ENCODE measurements at regions not wholly inside any gene's neighbourhood (a gene's known extent, or its start where the extent isn't known, plus 50 kb on each side); places are given as distances from the start of the nearest gene placed in this dataset.

DNA sequence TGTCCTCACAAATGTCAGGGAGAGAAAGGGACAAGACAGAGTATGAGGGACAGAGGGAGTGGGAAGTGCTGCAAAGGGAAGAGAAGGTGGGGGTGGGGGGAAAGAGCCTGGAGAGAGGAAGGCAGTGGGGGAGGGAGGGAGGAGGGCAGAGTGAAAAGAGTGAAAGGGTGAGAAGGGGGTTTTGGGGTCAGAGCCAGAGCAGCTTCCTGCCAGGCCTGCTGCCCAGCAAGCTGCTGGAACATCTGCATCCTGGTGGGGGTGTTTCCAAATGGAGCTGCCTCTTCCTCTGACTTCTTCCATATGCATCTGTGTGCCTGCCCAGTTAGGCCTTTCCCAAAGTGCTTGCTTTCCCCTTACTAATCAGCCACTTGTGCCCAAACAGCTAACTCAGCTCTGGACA, 94.3 kb upstream of the CELF4 start:
- H3K4me3 ChIP-seq (ENCODE audit: low read depth, low read length, poor library complexity, severe bottlenecking), result no peak overlapping the region
- H3K4me1 ChIP-seq (ENCODE audit: insufficient read depth, low read length, poor library complexity, severe bottlenecking), result no peaks in the 10 kb centered on the region
- no TSS peak for BruUV-seq (replicated peaks)
- H3K27ac ChIP-seq (ENCODE audit: low read depth, low read length, poor library complexity, severe bottlenecking), result no peak overlapping the region
- H3K4me2 ChIP-seq (ENCODE audit: low read length), result no peak overlapping the region
- TF ChIP-seq, protein P1, sequence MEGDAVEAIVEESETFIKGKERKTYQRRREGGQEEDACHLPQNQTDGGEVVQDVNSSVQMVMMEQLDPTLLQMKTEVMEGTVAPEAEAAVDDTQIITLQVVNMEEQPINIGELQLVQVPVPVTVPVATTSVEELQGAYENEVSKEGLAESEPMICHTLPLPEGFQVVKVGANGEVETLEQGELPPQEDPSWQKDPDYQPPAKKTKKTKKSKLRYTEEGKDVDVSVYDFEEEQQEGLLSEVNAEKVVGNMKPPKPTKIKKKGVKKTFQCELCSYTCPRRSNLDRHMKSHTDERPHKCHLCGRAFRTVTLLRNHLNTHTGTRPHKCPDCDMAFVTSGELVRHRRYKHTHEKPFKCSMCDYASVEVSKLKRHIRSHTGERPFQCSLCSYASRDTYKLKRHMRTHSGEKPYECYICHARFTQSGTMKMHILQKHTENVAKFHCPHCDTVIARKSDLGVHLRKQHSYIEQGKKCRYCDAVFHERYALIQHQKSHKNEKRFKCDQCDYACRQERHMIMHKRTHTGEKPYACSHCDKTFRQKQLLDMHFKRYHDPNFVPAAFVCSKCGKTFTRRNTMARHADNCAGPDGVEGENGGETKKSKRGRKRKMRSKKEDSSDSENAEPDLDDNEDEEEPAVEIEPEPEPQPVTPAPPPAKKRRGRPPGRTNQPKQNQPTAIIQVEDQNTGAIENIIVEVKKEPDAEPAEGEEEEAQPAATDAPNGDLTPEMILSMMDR (conservative IDR thresholded peaks at IDR 0.05; ENCODE audit: low read length), result no peak
- no peak for TF ChIP-seq EZH2phosphoT487 (IDR thresholded peaks at IDR 0.05; ENCODE audit: borderline replicate concordance, low read depth, low read length)
- H3K36me3 ChIP-seq (ENCODE audit: insufficient read depth, low read length), result no peaks in the 10 kb centered on the region
- H3K9me2 ChIP-seq (ENCODE audit: insufficient read depth, low read length), result no peaks in the 10 kb centered on the region
- POLR2A ChIA-PET, result no interaction called here
- no peaks in the 10 kb centered on the region for H4K20me1 ChIP-seq (ENCODE audit: insufficient read depth, low read length)
- no peak for DNase-seq (ENCODE audit: low spot score)
- no peaks in the 10 kb centered on the region for H3K9me3 ChIP-seq (ENCODE audit: low read length)
- intact Hi-C loops (cut with micrococcal nuclease; ENCODE audit: unreplicated experiment), result no loop called here
- H3K79me2 ChIP-seq (ENCODE audit: insufficient read depth, low read depth, low read length), result no peaks in the 10 kb centered on the region
- no peak overlapping the region for H2AFZ ChIP-seq (ENCODE audit: low read length)
- CTCF ChIA-PET (ENCODE audit: unreplicated experiment), result no interaction called here

DNA sequence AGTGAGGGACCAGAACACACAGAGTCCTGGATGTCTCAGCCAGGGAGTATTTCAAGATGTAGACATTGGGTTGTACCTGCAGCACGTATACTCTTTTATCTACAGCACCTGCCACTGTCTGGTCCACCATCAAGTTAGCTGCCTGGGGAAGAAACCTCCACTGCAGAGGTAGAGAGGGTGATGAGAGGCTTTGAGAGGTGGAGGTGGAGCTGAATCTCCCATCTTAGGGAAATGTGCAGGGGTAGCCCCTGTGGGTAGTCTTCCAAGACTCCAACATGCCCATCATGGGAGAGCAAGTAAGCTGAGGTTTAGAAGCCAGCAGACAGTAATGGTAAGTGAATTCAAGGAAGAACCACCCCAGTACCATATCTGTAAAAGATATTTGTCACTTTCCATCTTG, 93.3 kb upstream of the CELF4 start:
- CTCF ChIA-PET (ENCODE audit: unreplicated experiment), result no interaction called here
- TF ChIP-seq EZH2phosphoT487 (IDR thresholded peaks at IDR 0.05; ENCODE audit: borderline replicate concordance, low read depth, low read length), result no peak
- TF ChIP-seq, protein P1 (conservative IDR thresholded peaks at IDR 0.05; ENCODE audit: low read length), result no peak
- Histone ChIP-seq H3K4me3 (ENCODE audit: low read depth, low read length, poor library complexity, severe bottlenecking) (no peak overlapping the region), H2AFZ (ENCODE audit: low read length) (no peak overlapping the region), H3K79me2 (ENCODE audit: insufficient read depth, low read depth, low read length) (no peaks in the 10 kb centered on the region), H3K9me2 (ENCODE audit: insufficient read depth, low read length) (no peaks in the 10 kb centered on the region), H3K27ac (ENCODE audit: low read depth, low read length, poor library complexity, severe bottlenecking) (no peak overlapping the region), H3K4me1 (ENCODE audit: insufficient read depth, low read length, poor library complexity, severe bottlenecking) (no peaks in the 10 kb centered on the region), H3K9me3 (ENCODE audit: low read length) (no peaks in the 10 kb centered on the region), H3K4me2 (ENCODE audit: low read length) (no peak overlapping the region), H3K36me3 (ENCODE audit: insufficient read depth, low read length) (no peaks in the 10 kb centered on the region), H4K20me1 (ENCODE audit: insufficient read depth, low read length) (no peaks in the 10 kb centered on the region)
- POLR2A ChIA-PET, result no interaction called here
- intact Hi-C loops (cut with micrococcal nuclease; ENCODE audit: unreplicated experiment), result no loop called here
- DNase-seq (ENCODE audit: low spot score), result no peak
- BruUV-seq (replicated peaks), result no TSS peak

DNA sequence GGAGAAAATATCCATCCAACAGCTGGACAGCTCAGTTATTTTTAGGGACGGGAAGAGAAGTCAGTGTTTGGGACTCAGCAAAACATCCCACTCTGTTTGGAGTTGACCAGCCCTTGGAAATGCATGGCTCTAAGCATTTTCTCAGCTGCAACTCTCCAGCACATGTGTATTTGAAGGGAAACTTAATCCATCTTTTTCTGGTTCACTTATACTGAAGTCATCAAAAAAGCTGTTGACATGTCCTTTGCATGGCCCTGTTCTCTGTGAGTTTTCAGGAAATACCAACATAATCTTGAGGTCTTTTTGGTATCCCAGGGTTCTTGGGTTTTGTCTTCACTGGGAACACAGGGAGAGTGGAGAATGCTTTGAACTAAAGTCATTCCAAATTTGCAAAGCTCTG, 91.9 kb upstream of the CELF4 start:
- Histone ChIP-seq H3K9me3 (ENCODE audit: low read length) (no peaks in the 10 kb centered on the region), H3K27ac (ENCODE audit: low read depth, low read length, poor library complexity, severe bottlenecking) (no peak overlapping the region), H2AFZ (ENCODE audit: low read length) (no peak overlapping the region), H3K79me2 (ENCODE audit: insufficient read depth, low read depth, low read length) (no peaks in the 10 kb centered on the region), H3K4me1 (ENCODE audit: insufficient read depth, low read length, poor library complexity, severe bottlenecking) (no peaks in the 10 kb centered on the region), H4K20me1 (ENCODE audit: insufficient read depth, low read length) (no peaks in the 10 kb centered on the region), H3K4me3 (ENCODE audit: low read depth, low read length, poor library complexity, severe bottlenecking) (no peak overlapping the region), H3K36me3 (ENCODE audit: insufficient read depth, low read length) (no peaks in the 10 kb centered on the region), H3K4me2 (ENCODE audit: low read length) (no peak overlapping the region), H3K9me2 (ENCODE audit: insufficient read depth, low read length) (no peaks in the 10 kb centered on the region)
- BruUV-seq (replicated peaks), result no TSS peak
- ChIA-PET CTCF (ENCODE audit: unreplicated experiment) (no interaction called here), POLR2A (no interaction called here)
- intact Hi-C loops (cut with micrococcal nuclease; ENCODE audit: unreplicated experiment), result no loop called here
- no peak for DNase-seq (ENCODE audit: low spot score)
- TF ChIP-seq, protein P1 (conservative IDR thresholded peaks at IDR 0.05; ENCODE audit: low read length), result no peak
- no peak for TF ChIP-seq EZH2phosphoT487 (IDR thresholded peaks at IDR 0.05; ENCODE audit: borderline replicate concordance, low read depth, low read length)
